ENCODE measurements at regions not wholly inside any gene's neighbourhood (a gene's known extent, or its start where the extent isn't known, plus 50 kb on each side); places are given as distances from the start of the nearest gene placed in this dataset.

GRCh38 chr15:98440917-98441316, 207.4 kb upstream of the IGF1R start:
- peaks cover 7% of the 10 kb centered on the region for H3K9me3 Mint-ChIP-seq
- H3K4me1 Mint-ChIP-seq: peaks cover 6% of the 10 kb centered on the region
- H3K27me3 Mint-ChIP-seq: peaks cover 9% of the 10 kb centered on the region
- no peaks in the 10 kb centered on the region for H3K36me3 Mint-ChIP-seq
- no peak overlapping the region for H3K4me3 Mint-ChIP-seq
- peak; percentile 82 for ATAC-seq
- no peak overlapping the region for H3K27ac Mint-ChIP-seq

GRCh38 chr15:98441599-98441998, 206.7 kb upstream of the IGF1R start:
- H3K9me3 Mint-ChIP-seq: peaks cover 7% of the 10 kb centered on the region
- peaks cover 6% of the 10 kb centered on the region for H3K4me1 Mint-ChIP-seq
- H3K27me3 Mint-ChIP-seq: peaks cover 15% of the 10 kb centered on the region
- no peaks in the 10 kb centered on the region for H3K36me3 Mint-ChIP-seq
- no peak overlapping the region for H3K27ac Mint-ChIP-seq
- ATAC-seq: no peak
- no peak overlapping the region for H3K4me3 Mint-ChIP-seq

- Mint-ChIP-seq H3K4me1 (peaks cover 6% of the 10 kb centered on the region), H3K36me3 (no peaks in the 10 kb centered on the region), H3K4me3 (no peak overlapping the region), H3K27ac (no peak overlapping the region), H3K27me3 (peaks cover 16% of the 10 kb centered on the region), H3K9me3 (peaks cover 6% of the 10 kb centered on the region)
- ATAC-seq: no peak
Measured at GRCh38 chr15:98442379-98442833, 205.9 kb upstream of the IGF1R start.

GRCh38 chr15:98442901-98443300, 205.4 kb upstream of the IGF1R start:
- no peak for ATAC-seq
- H3K36me3 Mint-ChIP-seq: no peaks in the 10 kb centered on the region
- no peak overlapping the region for H3K4me3 Mint-ChIP-seq
- H3K27me3 Mint-ChIP-seq: peaks cover 16% of the 10 kb centered on the region
- no peak overlapping the region for H3K27ac Mint-ChIP-seq
- H3K9me3 Mint-ChIP-seq: peaks cover 2% of the 10 kb centered on the region
- H3K4me1 Mint-ChIP-seq: peaks cover 6% of the 10 kb centered on the region

GRCh38 chr15:98443526-98443925, 204.8 kb upstream of the IGF1R start:
- ATAC-seq: no peak
- Mint-ChIP-seq H3K27me3 (peaks cover 16% of the 10 kb centered on the region), H3K4me1 (peaks cover 6% of the 10 kb centered on the region), H3K4me3 (no peak overlapping the region), H3K36me3 (no peaks in the 10 kb centered on the region), H3K9me3 (peaks cover 3% of the 10 kb centered on the region), H3K27ac (no peak overlapping the region)

GRCh38 chr15:98444138-98444537, 204.2 kb upstream of the IGF1R start:
- Mint-ChIP-seq H3K4me1 (peaks cover 6% of the 10 kb centered on the region), H3K9me3 (peaks cover 3% of the 10 kb centered on the region), H3K36me3 (no peaks in the 10 kb centered on the region), H3K27ac (no peak overlapping the region), H3K4me3 (no peak overlapping the region), H3K27me3 (peaks cover 16% of the 10 kb centered on the region)
- no peak for ATAC-seq

- Mint-ChIP-seq H3K4me3 (no peak overlapping the region), H3K27ac (no peak overlapping the region), H3K36me3 (no peaks in the 10 kb centered on the region), H3K9me3 (peaks cover 6% of the 10 kb centered on the region), H3K4me1 (peaks cover 6% of the 10 kb centered on the region), H3K27me3 (peaks cover 28% of the 10 kb centered on the region)
- ATAC-seq: no peak
Measured at GRCh38 chr15:98445315-98445714, 203.0 kb upstream of the IGF1R start.

GRCh38 chr15:98446083-98446482, 202.3 kb upstream of the IGF1R start:
- Mint-ChIP-seq H3K36me3 (no peaks in the 10 kb centered on the region), H3K4me3 (no peak overlapping the region), H3K27me3 (peaks cover 31% of the 10 kb centered on the region), H3K27ac (no peak overlapping the region), H3K9me3 (peaks cover 6% of the 10 kb centered on the region), H3K4me1 (peaks cover 2% of the 10 kb centered on the region)
- no peak for ATAC-seq

GRCh38 chr15:98447069-98447468, 201.3 kb upstream of the IGF1R start:
- H3K27me3 Mint-ChIP-seq: peaks cover 31% of the 10 kb centered on the region
- H3K4me1 Mint-ChIP-seq: no peaks in the 10 kb centered on the region
- H3K27ac Mint-ChIP-seq: no peak overlapping the region
- peaks cover 6% of the 10 kb centered on the region for H3K9me3 Mint-ChIP-seq
- no peak for ATAC-seq
- H3K4me3 Mint-ChIP-seq: no peak overlapping the region
- H3K36me3 Mint-ChIP-seq: no peaks in the 10 kb centered on the region

- peaks cover 6% of the 10 kb centered on the region for H3K9me3 Mint-ChIP-seq
- no peaks in the 10 kb centered on the region for H3K36me3 Mint-ChIP-seq
- H3K4me1 Mint-ChIP-seq: no peaks in the 10 kb centered on the region
- H3K27me3 Mint-ChIP-seq: peaks cover 19% of the 10 kb centered on the region
- H3K27ac Mint-ChIP-seq: no peak overlapping the region
- no peak for ATAC-seq
- no peak overlapping the region for H3K4me3 Mint-ChIP-seq
Measured at GRCh38 chr15:98451236-98451635, 197.1 kb upstream of the IGF1R start.

- no peak for ATAC-seq
- Mint-ChIP-seq H3K27me3 (peaks cover 15% of the 10 kb centered on the region), H3K4me3 (no peak overlapping the region), H3K27ac (no peak overlapping the region), H3K4me1 (no peaks in the 10 kb centered on the region), H3K9me3 (peaks cover 6% of the 10 kb centered on the region), H3K36me3 (no peaks in the 10 kb centered on the region)
Measured at GRCh38 chr15:98452238-98452637, 196.1 kb upstream of the IGF1R start.

- Mint-ChIP-seq H3K27ac (no peak overlapping the region), H3K4me3 (no peak overlapping the region), H3K27me3 (no peaks in the 10 kb centered on the region), H3K36me3 (no peaks in the 10 kb centered on the region), H3K9me3 (peaks cover 9% of the 10 kb centered on the region), H3K4me1 (no peaks in the 10 kb centered on the region)
- no peak for ATAC-seq
Measured at GRCh38 chr15:98455904-98456303, 192.4 kb upstream of the IGF1R start.

- no peaks in the 10 kb centered on the region for H3K4me1 Mint-ChIP-seq
- H3K4me3 Mint-ChIP-seq: no peak overlapping the region
- H3K27ac Mint-ChIP-seq: no peak overlapping the region
- no peaks in the 10 kb centered on the region for H3K36me3 Mint-ChIP-seq
- ATAC-seq: no peak
- H3K27me3 Mint-ChIP-seq: no peaks in the 10 kb centered on the region
- H3K9me3 Mint-ChIP-seq: peaks cover 26% of the 10 kb centered on the region
Measured at GRCh38 chr15:98476559-98476958, 171.8 kb upstream of the IGF1R start.

GRCh38 chr15:98480844-98481243, 167.5 kb upstream of the IGF1R start:
- Mint-ChIP-seq H3K9me3 (peaks cover 22% of the 10 kb centered on the region), H3K4me1 (no peaks in the 10 kb centered on the region), H3K27ac (no peak overlapping the region)

GRCh38 chr15:98483575-98484130, 164.7 kb upstream of the IGF1R start:
- Mint-ChIP-seq H3K4me1 (no peaks in the 10 kb centered on the region), H3K27me3 (no peaks in the 10 kb centered on the region), H3K36me3 (no peaks in the 10 kb centered on the region), H3K4me3 (no peak overlapping the region), H3K9me3 (peaks cover 11% of the 10 kb centered on the region), H3K27ac (no peak overlapping the region)
- no peak for ATAC-seq

More at GRCh38 chr15:98480844-98481243, 167.5 kb upstream of the IGF1R start:
- Mint-ChIP-seq H3K36me3 (no peaks in the 10 kb centered on the region), H3K27me3 (no peaks in the 10 kb centered on the region), H3K4me3 (no peak overlapping the region)
- no peak for ATAC-seq

GRCh38 chr15:98484914-98485313, 163.4 kb upstream of the IGF1R start:
- ATAC-seq: no peak
- Mint-ChIP-seq H3K9me3 (peaks cover 7% of the 10 kb centered on the region), H3K27ac (no peak overlapping the region), H3K4me3 (no peak overlapping the region), H3K27me3 (no peaks in the 10 kb centered on the region), H3K4me1 (no peaks in the 10 kb centered on the region), H3K36me3 (no peaks in the 10 kb centered on the region)

- Mint-ChIP-seq H3K27me3 (no peaks in the 10 kb centered on the region), H3K27ac (no peak overlapping the region), H3K36me3 (no peaks in the 10 kb centered on the region)
Measured at GRCh38 chr15:98485451-98485850, 162.9 kb upstream of the IGF1R start.

More at GRCh38 chr15:98485451-98485850, 162.9 kb upstream of the IGF1R start:
- Mint-ChIP-seq H3K4me3 (no peak overlapping the region), H3K9me3 (peaks cover 7% of the 10 kb centered on the region), H3K4me1 (no peaks in the 10 kb centered on the region)
- ATAC-seq: no peak

All from stimulated activated memory B cell treated with anti-CD40 and anti-IgM and Interleukin-4, amounts not matched to agents 10 μg/mL and 1 μg/mL and 100 μg/mL, for 72 hours (primary cell).